Stimulated activated CD4-positive, alpha-beta T cell treated with anti-CD3 and anti-CD28 coated beads, Interleukin-12 subunit alpha, Interleukin-12 subunit beta, amount 100 ng/mL, for 24 hours (primary cell): ENCODE measurements at regions not wholly inside any gene's neighbourhood (a gene's known extent, or its start where the extent isn't known, plus 50 kb on each side); places are given as distances from the start of the nearest gene placed in this dataset.
A peak's percentile ranks its signal among the peaks of the same experiment; 100 is the strongest.

Experiments used
- DNase-seq, 2 experiments: peaks; one replicate each; pipeline ENCODE4 v3.0.0-alpha.2; 2020; ENCODE audit warnings: low read depth in 2 of 2

- no peak for DNase-seq
These were observed 286.8 kb downstream of the ARL6IP6 start for GRCh38 chr2:153005071-153005730.

- DNase-seq: no peak
These were observed 286.2 kb downstream of the ARL6IP6 start for GRCh38 chr2:153004627-153005026.

- no peak for DNase-seq
These were observed 255.7 kb downstream of the ARL6IP6 start for GRCh38 chr2:152974146-152974545.

DNA sequence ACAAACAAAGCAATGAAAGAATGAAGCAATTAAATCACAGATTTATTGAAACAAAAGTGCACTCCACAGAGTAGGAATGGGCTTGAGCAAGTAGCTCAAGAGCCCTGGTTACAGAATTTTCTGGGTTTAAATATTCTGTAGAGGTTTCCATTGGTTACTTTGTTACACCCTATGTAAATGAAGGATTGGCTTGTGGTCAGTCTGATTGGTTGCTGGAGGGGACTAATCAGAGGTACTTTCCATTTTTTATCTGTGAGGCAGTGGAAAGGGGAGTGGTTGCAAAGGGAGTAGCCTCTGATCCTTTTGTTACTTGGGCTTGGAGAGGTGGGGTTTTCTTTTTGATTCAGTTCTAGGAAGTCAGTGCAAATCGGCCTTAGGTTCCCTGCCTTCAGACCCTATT, 253.3 kb downstream of the ARL6IP6 start:
- DNase-seq: no peak

DNA sequence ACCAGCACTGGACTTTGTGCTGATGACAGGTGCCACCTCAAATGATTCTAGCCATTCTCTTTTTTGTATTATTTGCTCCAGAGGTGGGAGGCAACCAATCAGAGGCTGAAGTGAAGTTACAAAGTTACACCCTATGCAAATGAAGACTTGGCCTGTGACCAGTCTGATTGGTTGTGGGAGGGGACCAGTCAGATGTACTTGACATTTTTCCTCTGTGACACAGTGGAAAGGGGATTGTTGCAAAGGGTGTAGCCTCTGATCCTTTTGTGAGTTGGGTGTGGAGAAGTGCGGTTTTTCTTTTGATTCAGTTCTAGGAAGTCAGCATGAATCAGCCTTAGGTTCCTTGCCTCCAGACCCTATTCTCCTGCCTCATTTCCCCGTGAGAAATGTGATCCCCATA, 244.0 kb downstream of the ARL6IP6 start:
- no peak for DNase-seq

DNA sequence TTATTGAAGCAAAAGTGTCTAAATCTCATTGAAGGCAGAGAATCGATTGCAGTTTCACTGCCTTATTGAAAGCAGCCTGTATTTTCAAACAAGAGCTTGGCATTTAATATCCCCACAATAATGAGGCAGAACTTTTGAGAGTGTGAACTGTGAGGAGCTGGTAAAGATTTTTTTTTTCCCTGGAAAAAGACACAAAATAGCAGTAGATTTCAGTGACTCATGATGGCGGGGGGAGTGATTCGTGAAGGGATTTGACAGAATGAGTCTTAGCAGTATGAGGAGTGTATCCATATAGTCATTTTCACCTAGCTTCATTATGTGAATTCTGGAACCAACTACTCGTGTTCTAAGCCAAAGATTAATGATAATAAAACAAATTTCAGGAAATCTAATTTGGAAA, 242.9 kb downstream of the ARL6IP6 start:
- DNase-seq: no peak

- no peak for DNase-seq
These were observed 231.7 kb downstream of the ARL6IP6 start for GRCh38 chr2:152950126-152950525.

- no peak for DNase-seq
These were observed 225.7 kb downstream of the ARL6IP6 start for GRCh38 chr2:152944099-152944498.

DNA sequence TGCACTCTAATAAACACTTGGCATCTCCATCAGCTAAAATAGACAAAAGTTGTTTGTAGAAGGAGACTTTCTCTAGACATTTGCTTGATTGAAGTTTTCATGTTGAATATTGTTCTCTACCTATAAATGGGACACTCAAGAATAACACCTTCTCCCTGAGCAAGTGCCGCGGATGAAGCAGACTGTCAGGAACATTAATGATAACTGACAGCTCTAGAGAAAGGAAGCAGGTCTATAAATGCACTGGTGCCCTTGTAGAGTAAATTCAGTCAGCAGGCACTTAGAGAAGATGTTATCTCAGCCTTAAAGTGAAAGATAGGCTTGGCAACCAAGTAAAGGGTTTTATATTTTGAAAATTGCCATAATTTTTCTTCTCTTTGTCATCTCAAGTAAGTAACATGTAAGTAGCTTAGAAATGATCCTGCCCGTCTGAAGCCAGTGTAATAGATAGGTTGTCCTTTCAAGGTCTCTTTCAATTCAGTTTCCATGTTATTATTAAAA, 224.6 kb downstream of the ARL6IP6 start:
- DNase-seq: no peak

DNA sequence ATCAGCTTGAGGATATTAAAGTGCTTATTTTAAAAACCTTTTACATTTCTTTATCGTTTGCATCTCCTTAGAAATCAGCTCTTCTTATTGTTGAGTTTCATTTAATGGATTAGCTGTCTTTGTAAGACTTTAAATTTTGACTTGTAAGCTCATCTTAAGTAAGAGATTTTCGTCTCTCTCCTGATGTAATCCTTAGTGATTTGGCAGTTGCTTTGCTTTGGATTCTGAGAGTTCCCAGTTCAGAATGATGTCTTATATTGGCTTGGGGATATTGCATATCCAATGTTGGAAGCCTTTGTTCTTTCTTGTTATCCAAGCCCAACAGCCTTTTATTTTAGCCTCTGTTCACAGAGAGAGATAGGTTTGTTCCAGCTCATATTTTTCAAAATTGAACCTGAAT, 212.1 kb downstream of the ARL6IP6 start:
- DNase-seq: no peak

GRCh38 chr2:152929628-152930027, 211.2 kb downstream of the ARL6IP6 start:
- no peak for DNase-seq

- DNase-seq: peak; percentile 5 to 37
These were observed 207.4 kb downstream of the ARL6IP6 start for GRCh38 chr2:152925547-152926448.

DNA sequence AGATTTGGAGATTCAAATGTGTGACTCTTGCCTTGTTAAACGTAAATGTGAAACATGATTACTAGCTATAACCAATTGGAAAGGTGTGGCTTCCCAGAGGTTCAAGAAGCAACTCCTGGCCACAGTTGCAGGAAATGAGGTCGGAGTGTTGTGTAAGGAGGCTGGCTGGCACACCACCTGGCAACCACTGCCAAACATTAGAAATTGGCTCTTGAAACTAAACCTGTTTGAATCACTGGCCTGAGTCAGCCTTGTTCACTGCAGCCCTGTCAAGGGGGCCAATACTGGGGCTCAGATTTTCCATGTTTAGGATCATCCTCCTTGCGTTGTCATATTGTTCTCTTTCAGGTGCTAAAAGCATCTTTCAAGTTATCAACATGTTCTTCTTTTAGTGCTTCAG, 206.3 kb downstream of the ARL6IP6 start:
- DNase-seq: no peak

DNA sequence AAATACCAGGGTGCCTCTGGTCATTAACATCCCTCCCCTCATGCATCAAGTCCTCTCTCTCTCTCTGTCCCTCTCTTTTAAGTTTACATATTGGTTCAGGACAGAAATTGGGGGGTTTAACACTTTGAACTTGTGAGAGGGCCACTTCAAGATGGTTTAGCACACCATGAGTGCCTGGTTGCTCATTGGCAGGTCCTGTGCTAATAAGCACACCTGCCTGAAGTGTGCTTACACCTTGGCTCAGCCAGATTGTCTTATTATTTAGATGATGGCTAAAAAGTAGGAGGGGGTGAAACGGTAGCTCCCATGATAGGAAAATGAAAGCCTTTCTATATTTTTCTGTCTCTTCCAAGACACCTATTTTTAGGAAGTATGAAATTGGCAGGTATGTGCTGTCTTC, 205.8 kb downstream of the ARL6IP6 start:
- DNase-seq: no peak

DNA sequence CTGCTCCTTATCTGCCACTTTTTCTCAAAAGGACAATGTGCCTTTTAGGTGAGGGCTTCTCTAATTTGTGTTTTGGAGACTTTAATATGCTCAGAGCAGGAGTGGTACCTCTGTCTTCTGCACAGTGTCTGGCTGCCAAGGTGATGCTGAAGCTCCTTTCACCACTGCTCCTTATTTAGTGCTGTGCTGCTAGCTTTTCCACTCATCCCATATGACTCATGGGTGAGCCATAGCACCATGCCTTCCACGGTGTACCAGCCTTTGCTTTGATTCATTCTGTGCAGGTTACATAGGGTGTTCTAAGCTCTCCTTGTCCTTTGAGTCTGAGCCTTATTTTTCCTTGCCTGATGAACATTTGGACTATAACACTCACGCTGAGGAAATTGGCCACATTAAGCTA, 202.4 kb downstream of the ARL6IP6 start:
- no peak for DNase-seq

- no peak for DNase-seq
These were observed 192.6 kb downstream of the ARL6IP6 start for GRCh38 chr2:152910970-152911369.

DNA sequence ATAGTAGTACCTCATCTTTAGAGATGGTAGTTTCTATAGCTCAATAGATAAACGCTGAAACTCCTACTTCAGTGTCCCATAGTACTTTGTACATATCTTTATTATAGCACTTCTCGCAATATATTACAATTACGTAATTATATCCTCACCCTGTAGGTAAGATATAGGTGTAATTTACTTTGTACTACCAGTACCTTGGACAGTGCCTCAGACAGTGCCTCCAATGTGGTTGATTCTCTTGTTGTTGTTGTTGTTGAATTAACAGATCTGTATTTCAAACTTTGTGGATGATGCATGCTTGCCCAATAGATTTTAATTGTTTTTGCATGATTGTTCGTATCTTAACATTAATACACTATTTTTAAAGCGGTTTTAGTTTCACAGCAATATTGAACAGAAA, 188.6 kb downstream of the ARL6IP6 start:
- no peak for DNase-seq

- DNase-seq: no peak
These were observed 175.6 kb downstream of the ARL6IP6 start for GRCh38 chr2:152894051-152894450.

DNA sequence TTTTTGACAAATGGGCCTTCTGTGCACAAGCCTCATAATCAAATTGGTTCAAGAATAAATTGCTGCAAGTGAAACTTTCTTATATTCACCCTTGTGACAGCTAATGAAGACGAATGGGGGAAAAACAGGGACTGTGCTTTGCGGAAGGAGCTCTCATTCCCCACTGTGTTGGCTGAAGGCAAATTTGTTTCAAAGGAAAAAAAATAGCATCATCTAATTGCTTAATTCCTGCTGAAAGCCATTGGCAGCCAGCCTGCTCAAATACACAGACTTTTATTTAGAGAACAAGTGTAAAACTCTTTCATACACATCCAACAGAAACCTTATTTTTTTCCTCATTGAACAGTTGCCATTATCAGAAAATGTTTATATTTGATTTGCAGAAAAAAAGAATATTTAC, 172.3 kb downstream of the ARL6IP6 start:
- no peak for DNase-seq

GRCh38 chr2:152883951-152884487, 165.6 kb downstream of the ARL6IP6 start:
- DNase-seq: no peak

- DNase-seq: no peak
These were observed 163.1 kb downstream of the ARL6IP6 start for GRCh38 chr2:152881527-152881926.

DNA sequence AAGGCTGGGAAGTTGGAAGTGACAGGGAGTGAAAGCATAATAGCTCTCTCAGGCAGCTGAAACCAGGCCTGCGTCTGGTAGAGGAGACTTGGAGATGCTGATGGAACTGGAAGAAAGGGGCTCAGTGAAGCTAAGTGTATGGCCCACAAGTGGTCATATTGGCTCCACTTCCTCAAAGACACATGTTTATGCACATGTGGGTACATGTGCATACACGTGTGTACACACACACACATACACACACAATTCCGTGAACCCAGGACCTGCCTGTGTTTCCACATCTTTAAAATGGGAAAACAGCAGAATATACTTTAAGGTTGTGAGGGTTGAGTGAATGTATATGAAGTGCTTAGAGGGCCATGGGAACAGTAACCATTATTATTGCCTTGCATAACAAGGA, 160.9 kb downstream of the ARL6IP6 start:
- DNase-seq: no peak
